H1 (cell line): ENCODE measurements at regions not wholly inside any gene's neighbourhood (a gene's known extent, or its start where the extent isn't known, plus 50 kb on each side); places are given as distances from the start of the nearest gene placed in this dataset.

Source experiments
- ATF3 ChIP-seq: IDR thresholded peaks from 2 replicates; pipeline ENCODE4 v1.6.1; 2011; ENCODE audit warnings: low read depth, mild to moderate bottlenecking, low read length; ENCODE audit not compliant: insufficient read depth
- BCL11A ChIP-seq, 2 experiments: IDR thresholded peaks; one replicate each; pipeline ENCODE4 v1.6.1; 2011; ENCODE audit warnings: low read depth in 2 of 2, low read length in 2 of 2, mild to moderate bottlenecking in 2 of 2
- CBX8 ChIP-seq: fragments of 300-800, 300-1000 bp; sonication (generic); IDR thresholded peaks from 2 replicates; pipeline ENCODE4 v1.7.1; 2016; ENCODE audit warnings: low read depth, low read length, borderline replicate concordance
- EGR1 ChIP-seq: IDR thresholded peaks from 2 replicates; pipeline ENCODE4 v1.6.1; 2011; ENCODE audit warnings: low read depth, low read length, borderline replicate concordance
- KDM1A ChIP-seq: fragments of 200-600, 300-600 bp; sonication (generic); IDR thresholded peaks from 2 replicates; pipeline ENCODE4 v1.7.1; 2016; ENCODE audit warnings: mild to moderate bottlenecking, low read length, borderline replicate concordance
- SP2 ChIP-seq: IDR thresholded peaks from 2 replicates; pipeline ENCODE4 v1.6.1; 2012; ENCODE audit warnings: mild to moderate bottlenecking, low read length, inconsistent platforms
- TCF12 ChIP-seq: IDR thresholded peaks from 2 replicates; pipeline ENCODE4 v1.6.1; 2011; ENCODE audit warnings: low read depth, mild to moderate bottlenecking, low read length

GRCh38 chr7:25382869-25383268, 154.6 kb upstream of the NPVF start (continued):
- TF ChIP-seq CBX8 = no peak
- no peak for TF ChIP-seq KDM1A
- no peak for TF ChIP-seq TCF12
- no peak for TF ChIP-seq ATF3
- TF ChIP-seq BCL11A (IDR thresholded peaks at IDR 0.05; ENCODE audit: low read depth in 2 of 2, low read length in 2 of 2) = no peak
- no peak for TF ChIP-seq EGR1
- no peak for TF ChIP-seq SP2
